ENCODE measurements at regions not wholly inside any gene's neighbourhood (a gene's known extent, or its start where the extent isn't known, plus 50 kb on each side); places are given as distances from the start of the nearest gene placed in this dataset.
"Not testable (repeated sequence)": the region's sequence is repeated elsewhere in the genome, so short reads cannot be mapped to it uniquely, and the experiment has no call there.

GRCh38 chr4:57774171-57774570 lies 664.0 kb upstream of the IGFBP7 start:
- DNase-seq (ENCODE audit: extremely low spot score, insufficient read length, low read depth): no peak
- no peak for FAIRE-seq

DNA sequence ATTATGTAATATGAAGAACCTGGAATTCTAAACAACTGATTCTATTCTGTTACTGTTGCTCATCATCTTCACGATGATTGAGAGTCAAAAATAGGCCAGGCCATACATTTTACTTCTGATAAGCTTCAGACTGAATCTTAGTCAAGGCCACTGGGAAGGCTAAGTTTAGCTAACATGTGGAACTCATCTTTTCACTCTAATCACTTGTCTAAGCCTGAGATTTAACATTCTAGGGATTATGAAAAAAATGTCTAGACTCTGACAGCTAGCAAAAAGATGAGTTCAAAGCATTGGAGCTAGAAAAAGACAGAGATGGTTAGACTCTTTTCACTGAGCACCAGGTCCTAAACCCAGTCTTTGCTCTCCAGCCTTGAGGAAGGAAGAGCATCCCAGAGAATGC lies 656.2 kb upstream of the IGFBP7 start:
- FAIRE-seq (no peak), DNase-seq (ENCODE audit: extremely low spot score, insufficient read length, low read depth) (no peak)

DNA sequence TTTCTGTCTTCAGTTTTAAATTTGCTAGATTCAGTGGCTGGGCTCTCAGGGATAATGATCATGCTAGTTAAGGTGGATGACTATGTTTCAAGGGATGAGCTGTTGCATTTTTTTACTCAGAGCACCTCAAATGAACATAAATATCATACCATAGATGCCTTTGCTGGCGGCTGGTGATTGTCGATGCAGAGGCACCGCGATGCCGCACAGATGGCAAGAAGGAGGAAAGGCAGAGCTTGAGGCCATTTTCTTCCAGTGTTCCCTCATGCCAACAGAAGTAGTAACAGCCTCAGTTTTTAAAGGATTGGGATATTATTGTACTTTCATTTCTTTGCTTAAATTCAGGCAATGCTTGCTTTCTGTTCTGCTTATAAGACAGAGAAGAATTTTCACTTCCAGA lies 654.7 kb upstream of the IGFBP7 start:
- DNase-seq (ENCODE audit: extremely low spot score, insufficient read length, low read depth) (no peak), FAIRE-seq (no peak)

- DNase-seq (ENCODE audit: extremely low spot score, insufficient read length, low read depth) (no peak), FAIRE-seq (no peak)
Observed at GRCh38 chr4:57763070-57763469, 652.9 kb upstream of the IGFBP7 start.

DNA sequence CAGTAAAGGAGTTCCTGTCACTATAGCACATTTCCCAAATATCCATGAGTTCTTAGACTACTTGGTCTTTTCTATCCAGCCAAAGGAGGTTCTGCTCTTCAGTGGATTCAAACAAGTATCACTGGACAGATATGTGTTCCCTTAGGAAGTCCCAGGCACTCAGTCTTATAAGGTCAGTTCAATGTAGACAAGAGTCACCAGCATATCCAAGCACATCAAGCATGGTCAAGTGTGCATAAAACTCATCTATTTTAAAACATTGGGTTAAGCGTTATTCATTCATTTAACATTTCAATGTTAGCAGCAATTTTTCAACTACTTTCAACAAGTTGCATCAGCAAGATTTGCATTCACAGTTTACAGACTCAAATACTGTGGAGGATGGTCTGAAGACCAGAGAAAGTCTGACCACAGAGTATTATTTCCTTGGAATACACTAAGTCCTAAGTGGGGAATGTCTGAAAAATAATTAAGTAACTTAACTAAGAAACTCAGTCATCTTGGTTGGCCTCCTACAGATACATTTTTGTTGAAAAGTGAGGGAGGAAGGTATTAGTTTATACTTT lies 630.5 kb upstream of the IGFBP7 start:
- FAIRE-seq (no peak), DNase-seq (ENCODE audit: extremely low spot score, insufficient read length, low read depth) (no peak)

GRCh38 chr4:57736781-57737180 lies 626.6 kb upstream of the IGFBP7 start:
- no peak for DNase-seq (ENCODE audit: extremely low spot score, insufficient read length, low read depth)
- no peak for FAIRE-seq

DNA sequence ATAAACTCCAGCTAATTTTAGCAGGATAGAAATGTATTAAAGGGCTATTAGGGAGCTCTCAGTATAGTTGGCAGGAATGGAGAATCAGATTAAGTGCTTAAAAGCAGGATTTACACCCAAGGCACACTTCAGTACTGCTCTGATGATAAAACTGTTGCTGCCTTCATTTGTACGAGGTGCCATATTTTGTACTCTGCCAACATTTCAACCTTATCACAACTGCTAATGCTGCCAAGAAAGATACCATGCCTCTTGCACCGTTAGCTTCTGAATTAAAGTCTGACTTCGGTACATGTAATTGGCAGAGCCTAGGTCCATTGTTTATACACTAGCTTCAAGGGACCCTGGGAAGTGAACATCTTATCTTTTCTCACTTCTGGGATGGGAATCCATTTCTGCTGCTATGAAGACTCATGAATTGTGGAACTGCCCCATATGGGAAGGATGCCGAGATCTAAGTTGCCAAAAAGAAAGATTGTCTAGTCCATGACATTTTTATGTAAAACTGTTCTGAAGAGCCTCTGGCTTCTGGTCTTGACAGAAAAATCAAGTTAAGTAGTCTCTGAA lies 624.0 kb upstream of the IGFBP7 start:
- no peak for DNase-seq (ENCODE audit: extremely low spot score, insufficient read length, low read depth)
- FAIRE-seq: no peak

DNA sequence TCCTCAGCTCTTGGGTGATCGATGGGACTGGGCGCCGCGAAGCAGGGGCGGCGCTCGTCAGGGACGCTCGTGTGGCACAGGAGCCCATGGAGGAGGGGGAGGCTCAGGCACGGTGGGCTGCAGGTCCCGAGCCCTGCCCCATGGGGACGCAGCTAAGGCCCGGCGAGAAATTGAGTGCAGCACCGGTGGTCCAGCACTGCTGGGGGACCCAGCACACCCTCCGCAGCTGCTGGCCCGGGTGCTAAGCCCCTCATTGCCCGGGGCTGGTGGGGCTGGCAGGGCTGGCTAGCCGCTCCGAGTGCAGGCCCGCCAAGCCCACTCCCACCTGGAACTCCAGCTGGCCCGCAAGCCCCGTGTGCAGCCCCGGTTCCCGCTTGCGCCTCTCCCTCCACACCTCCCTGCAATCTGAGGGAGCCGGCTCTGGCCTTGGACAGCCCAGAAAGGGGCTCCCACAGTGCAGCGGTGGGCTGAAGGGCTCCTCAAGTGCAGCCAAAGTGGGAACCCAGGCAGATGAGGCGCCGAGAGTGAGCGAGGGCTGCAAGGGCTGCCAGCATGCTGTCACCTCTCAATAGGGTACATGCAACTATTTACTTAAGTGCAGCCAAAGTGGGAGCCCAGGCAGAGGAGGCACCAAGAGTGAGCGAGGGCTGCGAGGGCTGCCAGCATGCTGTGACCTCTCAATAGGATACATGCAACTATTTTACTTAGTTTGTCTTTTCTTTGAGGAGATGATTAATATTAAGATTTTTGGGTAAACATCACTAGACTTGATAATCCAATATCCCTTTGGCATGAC lies 619.8 kb upstream of the IGFBP7 start:
- DNase-seq (ENCODE audit: extremely low spot score, insufficient read length, low read depth); FAIRE-seq: not testable (repeated sequence)

GRCh38 chr4:57726154-57726553 lies 616.0 kb upstream of the IGFBP7 start:
- no peak for DNase-seq (ENCODE audit: extremely low spot score, insufficient read length, low read depth)
- FAIRE-seq: no peak

DNA sequence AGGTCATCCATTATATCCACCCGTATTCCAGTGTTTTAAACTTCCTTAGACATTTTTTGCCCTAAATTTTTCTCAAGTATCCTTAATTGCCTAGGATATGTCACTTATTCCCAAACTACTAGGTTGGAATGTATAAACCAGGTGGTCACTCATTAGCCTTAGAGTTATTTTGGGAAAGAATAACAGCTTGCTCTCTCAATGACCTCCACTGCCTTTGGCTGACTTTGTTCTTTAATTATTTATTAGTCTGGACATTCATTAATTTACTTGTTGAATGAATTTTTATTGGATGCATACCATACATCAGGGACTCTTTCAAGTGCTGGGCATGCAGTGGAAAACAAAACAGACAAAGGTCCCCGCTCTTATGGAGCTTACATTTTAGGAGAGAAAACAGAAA lies 609.3 kb upstream of the IGFBP7 start:
- FAIRE-seq (no peak), DNase-seq (ENCODE audit: extremely low spot score, insufficient read length, low read depth) (no peak)

DNA sequence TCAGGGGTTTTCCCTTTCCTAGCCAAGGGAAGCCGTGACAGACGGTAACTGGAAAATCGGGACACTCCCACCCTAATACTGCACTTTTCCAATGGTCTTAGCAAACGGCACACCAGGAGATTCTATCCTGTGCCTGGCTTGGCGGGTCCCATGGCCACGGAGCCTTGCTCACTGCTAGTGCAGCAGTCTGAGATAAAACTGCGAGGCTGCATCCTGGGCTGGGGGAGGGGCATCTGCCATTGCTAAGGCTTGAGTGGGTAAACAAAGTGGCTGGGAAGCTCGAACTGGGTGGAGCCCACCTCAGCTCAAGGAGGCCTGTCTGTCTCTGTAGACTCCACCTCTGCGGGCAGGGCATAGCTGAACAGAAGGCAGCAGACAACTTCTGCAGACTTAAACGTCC lies 604.1 kb upstream of the IGFBP7 start:
- not testable (repeated sequence) for DNase-seq (ENCODE audit: extremely low spot score, insufficient read length, low read depth); FAIRE-seq

- FAIRE-seq: no peak
Observed at GRCh38 chr4:57710053-57710452, 599.9 kb upstream of the IGFBP7 start.

DNA sequence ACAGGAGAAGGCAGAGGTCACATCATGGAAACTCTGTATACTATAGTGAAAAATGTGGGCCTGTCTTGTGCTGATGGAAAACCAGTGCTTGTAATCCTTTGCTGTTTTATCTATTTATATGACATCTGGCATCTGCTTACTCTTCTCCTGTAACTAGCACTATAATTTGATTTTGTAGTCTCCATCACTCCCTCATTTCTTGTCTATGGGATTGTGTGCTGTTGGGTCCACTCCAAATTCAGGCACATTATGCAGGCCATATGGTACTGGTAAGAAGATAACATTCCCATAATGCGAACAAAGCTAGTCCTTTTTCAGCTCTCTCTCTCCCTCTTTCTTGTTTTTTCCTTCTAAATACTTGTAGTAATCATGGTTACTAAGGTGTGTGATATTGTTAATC lies 581.2 kb upstream of the IGFBP7 start:
- DNase-seq (ENCODE audit: extremely low spot score, insufficient read length, low read depth) (no peak), FAIRE-seq (no peak)

More at GRCh38 chr4:57710053-57710452, 599.9 kb upstream of the IGFBP7 start:
- no peak for DNase-seq (ENCODE audit: extremely low spot score, insufficient read length, low read depth)

DNA sequence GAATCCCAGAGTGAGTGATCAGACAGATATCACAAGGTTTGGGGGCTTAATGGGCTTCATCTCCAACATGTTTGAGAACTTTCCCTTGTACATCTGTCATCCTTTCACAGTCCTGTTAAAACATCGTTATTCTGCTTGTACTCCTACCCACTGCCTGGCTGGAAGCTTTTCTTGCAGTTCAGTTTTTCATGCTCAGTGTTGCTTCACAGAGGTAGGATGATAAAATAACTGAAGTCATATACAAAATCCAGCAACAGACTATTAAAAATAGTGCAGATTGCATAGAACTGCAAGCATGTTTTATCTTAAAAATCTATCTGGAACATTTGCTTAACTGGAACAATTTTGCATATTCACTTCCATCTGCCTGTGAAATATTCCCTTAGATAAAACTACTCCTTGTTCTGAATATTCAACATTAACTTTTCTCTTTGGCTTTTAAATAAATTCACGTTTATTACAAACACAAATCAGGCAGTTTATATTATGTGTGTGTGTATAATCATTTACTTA lies 579.6 kb upstream of the IGFBP7 start:
- FAIRE-seq (no peak), DNase-seq (ENCODE audit: extremely low spot score, insufficient read length, low read depth) (no peak)

DNA sequence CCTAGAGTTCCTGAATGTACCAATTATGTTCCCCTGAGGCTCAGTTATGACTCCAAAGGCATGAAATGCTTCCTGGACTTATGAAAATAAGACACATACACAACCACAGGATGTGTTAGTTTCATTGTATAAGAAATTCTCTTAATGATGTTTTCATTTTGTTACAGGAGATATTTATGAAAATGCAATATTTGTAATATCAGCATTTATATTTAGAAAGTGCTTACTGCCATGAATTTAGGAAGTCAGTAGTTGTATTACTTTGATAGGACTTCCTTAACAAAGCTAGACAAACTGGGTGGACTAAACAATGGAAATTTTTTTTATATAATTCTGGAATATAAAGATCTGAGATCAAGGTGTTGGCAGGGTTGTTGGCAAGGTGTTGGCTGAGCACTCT lies 572.1 kb upstream of the IGFBP7 start:
- no peak for DNase-seq (ENCODE audit: extremely low spot score, insufficient read length, low read depth)
- FAIRE-seq: no peak

GRCh38 chr4:57679969-57680368 lies 569.8 kb upstream of the IGFBP7 start:
- no peak for FAIRE-seq
- no peak for DNase-seq (ENCODE audit: extremely low spot score, insufficient read length, low read depth)

DNA sequence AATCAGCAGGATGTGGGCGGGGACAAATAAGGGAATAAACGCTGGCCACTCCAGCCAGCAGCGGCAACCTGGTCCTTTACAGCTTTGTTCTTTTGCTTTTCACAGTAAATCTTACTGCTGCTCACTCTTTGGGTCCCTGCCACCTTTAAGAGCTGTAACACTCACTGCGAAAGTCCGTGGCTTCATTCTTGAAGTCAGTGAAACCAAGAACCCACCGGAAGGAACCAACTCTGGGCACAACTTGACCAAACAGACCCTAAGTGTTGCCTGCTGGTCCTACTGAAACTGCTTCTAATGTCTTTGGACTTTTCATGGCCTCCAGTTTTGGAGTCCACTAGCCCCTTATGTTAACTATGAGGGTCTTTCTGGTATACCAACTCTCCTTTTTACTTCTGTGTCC lies 566.2 kb upstream of the IGFBP7 start:
- DNase-seq (ENCODE audit: extremely low spot score, insufficient read length, low read depth) (no peak), FAIRE-seq (no peak)

- no peak for DNase-seq (ENCODE audit: extremely low spot score, insufficient read length, low read depth)
- no peak for FAIRE-seq
Observed at GRCh38 chr4:57672846-57673433, 562.8 kb upstream of the IGFBP7 start.

DNA sequence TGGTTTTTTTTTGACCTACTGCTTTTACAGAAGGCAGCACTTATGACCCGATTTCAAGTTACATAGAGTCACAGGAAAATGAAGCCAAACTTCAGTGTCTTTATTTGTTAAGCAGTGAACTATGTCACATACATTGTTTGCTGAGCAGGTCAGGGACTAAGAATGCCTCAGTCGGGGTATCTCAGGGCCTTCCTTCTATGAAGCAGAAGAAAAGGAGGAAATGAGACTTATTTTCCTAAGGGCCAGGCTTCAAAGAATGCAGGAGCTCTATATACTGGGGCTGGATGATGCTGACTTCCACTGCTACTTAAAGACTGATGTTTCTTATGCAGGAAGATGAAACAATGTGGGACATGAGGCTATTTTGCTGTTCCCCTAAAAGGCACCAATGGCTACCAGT lies 558.4 kb upstream of the IGFBP7 start:
- DNase-seq (ENCODE audit: extremely low spot score, insufficient read length, low read depth) (no peak), FAIRE-seq (no peak)

- FAIRE-seq (no peak), DNase-seq (ENCODE audit: extremely low spot score, insufficient read length, low read depth) (no peak)
Observed at GRCh38 chr4:57665806-57666205, 555.6 kb upstream of the IGFBP7 start.

DNA sequence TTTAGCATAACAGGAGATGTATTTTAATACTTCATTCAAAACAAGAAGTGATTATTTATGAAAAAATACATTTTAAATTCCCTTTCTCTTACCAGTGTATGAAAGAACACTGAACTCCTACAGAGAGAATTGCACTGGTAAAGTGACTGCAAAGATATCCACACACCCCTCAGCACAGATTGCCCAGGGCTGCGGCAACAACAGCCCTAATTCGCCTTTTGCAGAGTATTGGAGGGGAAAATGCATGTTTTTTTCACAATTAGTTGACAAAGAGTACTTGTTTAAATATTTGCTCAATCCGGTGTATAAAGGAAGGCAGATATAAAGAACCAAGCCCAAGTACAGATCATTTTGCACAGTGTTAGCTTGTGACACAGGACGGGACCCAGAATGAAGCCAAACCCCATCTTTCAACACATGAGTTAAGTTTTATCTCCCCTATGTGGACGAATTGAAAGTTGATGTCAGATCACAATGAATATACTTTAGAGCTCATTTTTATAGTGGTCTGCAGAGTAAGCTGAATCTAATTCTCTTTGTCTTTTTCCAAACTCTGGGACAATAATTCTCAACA lies 551.4 kb upstream of the IGFBP7 start:
- DNase-seq (ENCODE audit: extremely low spot score, insufficient read length, low read depth) (no peak), FAIRE-seq (no peak)

Data from GM18507 (cell line).